H1 (cell line): ENCODE measurements at regions not wholly inside any gene's neighbourhood (a gene's known extent, or its start where the extent isn't known, plus 50 kb on each side); places are given as distances from the start of the nearest gene placed in this dataset.

ENCODE experiments used
- CTCF ChIA-PET: fragments of 300-600 bp; sonication (Branson Sonifier 250); formaldehyde crosslinking; loops from one replicate; lab custom pipeline; 2021; ENCODE audit not compliant: partially characterized antibody; lab: Charles Lee
- POLR2A ChIA-PET: fragments of 300-600 bp; sonication (Branson Sonifier 250); formaldehyde crosslinking; loops from one replicate; lab custom pipeline; 2021; ENCODE audit warnings: inconsistent platforms; ENCODE audit not compliant: partially characterized antibody; lab: Charles Lee
- DNase-seq, 2 experiments: peaks; one replicate each; pipeline versions ENCODE4 v3.0.0 to v3.0.0-alpha.2; 2010 to 2022; ENCODE audit warnings: low spot score in 2 of 2, low read depth in 1 of 2, mixed read lengths in 1 of 2
- FAIRE-seq: peaks from 2 replicates; lab custom pipeline; 2011; peaks lifted over from hg19 to GRCh38; lab: Jason Lieb, UNC
- H2AFZ ChIP-seq: 2 replicates; pipeline ENCODE4 v1.8.1; 2012; ENCODE audit warnings: low read length, inconsistent platforms
- H2AK5ac ChIP-seq: 2 replicates; pipeline ENCODE4 v1.6.1; 2013; ENCODE audit warnings: low read depth, low read length
- H2BK120ac ChIP-seq: replicated peaks from 2 replicates; pipeline ENCODE3; 2013; ENCODE audit warnings: low read depth, low read length, inconsistent platforms
- H2BK12ac ChIP-seq: 2 replicates; pipeline ENCODE4 v1.6.1; 2013; ENCODE audit warnings: low read depth, low read length
- H2BK15ac ChIP-seq: 2 replicates; pipeline ENCODE4 v1.6.1; 2013; ENCODE audit warnings: low read length
- H2BK20ac ChIP-seq: 2 replicates; pipeline ENCODE4 v1.6.1; 2013; ENCODE audit warnings: low read length
- H2BK5ac ChIP-seq: 2 replicates; pipeline ENCODE4 v1.6.1; 2013; ENCODE audit warnings: low read depth, low read length
- H3K14ac ChIP-seq: 2 replicates; pipeline ENCODE4 v1.6.1; 2013; ENCODE audit warnings: inconsistent platforms; ENCODE audit not compliant: insufficient read length
- H3K18ac ChIP-seq: 2 replicates; pipeline ENCODE4 v1.6.1; 2013; ENCODE audit warnings: low read length; ENCODE audit errors: extremely low read depth
- H3K23ac ChIP-seq: 2 replicates; pipeline ENCODE4 v1.6.1; 2013; ENCODE audit warnings: inconsistent platforms; ENCODE audit not compliant: insufficient read length
- H3K23me2 ChIP-seq: 2 replicates; pipeline ENCODE4 v1.6.1; 2013; ENCODE audit warnings: low read depth, low read length
- H3K27ac ChIP-seq: 2 replicates; pipeline ENCODE4 v1.6.1; 2011; ENCODE audit warnings: low read depth, low read length, inconsistent platforms
- H3K27me3 ChIP-seq, 4 experiments: replicated peaks in 1 of 4; 1 replicate in 1 of 4; 2 replicates in 3 of 4; pipeline versions ENCODE4 v1.6.1 to v1.8.1; 2011 to 2013; ENCODE audit warnings: low read length in 3 of 4, mild to moderate bottlenecking in 3 of 4, inconsistent platforms in 2 of 4, mixed read lengths in 2 of 4, moderate library complexity in 1 of 4; ENCODE audit not compliant: control insufficient read depth in 3 of 4, insufficient read depth in 3 of 4; ENCODE audit errors: extremely low read depth in 1 of 4
- H3K36me3 ChIP-seq, 4 experiments: 2 replicates each; pipeline versions ENCODE4 v1.6.1 to v1.8.1; 2011 to 2013; ENCODE audit warnings: mild to moderate bottlenecking in 4 of 4, low read length in 3 of 4, moderate library complexity in 2 of 4, control low read depth in 1 of 4, inconsistent platforms in 1 of 4; ENCODE audit not compliant: insufficient read depth in 4 of 4, control insufficient read depth in 2 of 4
- H3K4ac ChIP-seq: replicated peaks from 2 replicates; pipeline ENCODE3; 2013; ENCODE audit warnings: low read length, low read depth, mixed read lengths, inconsistent platforms; ENCODE audit not compliant: insufficient read length
- H3K4me1 ChIP-seq, 4 experiments: replicated peaks in 1 of 4; 1 replicate in 1 of 4; 2 replicates in 3 of 4; pipeline versions ENCODE4 v1.6.1 to v1.8.1; 2011 to 2013; ENCODE audit warnings: low read length in 3 of 4, inconsistent platforms in 2 of 4, mixed read lengths in 1 of 4; ENCODE audit not compliant: insufficient read depth in 4 of 4, control insufficient read depth in 3 of 4
- H3K4me2 ChIP-seq, 2 experiments: 2 replicates each; pipeline versions ENCODE4 v1.6.1 to v1.8.1; 2011 to 2013; ENCODE audit warnings: low read depth in 2 of 2, low read length in 2 of 2, control low read depth in 1 of 2, inconsistent platforms in 1 of 2, mild to moderate bottlenecking in 1 of 2; ENCODE audit not compliant: insufficient read depth in 1 of 2
- H3K4me3 ChIP-seq, 4 experiments: fragments of 200-600, 300-600 bp in 1 of 4; sonication (generic), shearing (Covaris generic), sonication (Bioruptor Twin) in 1 of 4; 2 replicates each; pipeline versions ENCODE4 v1.5.1 to v1.8.1; 2011 to 2016; ENCODE audit warnings: low read length in 4 of 4, low read depth in 3 of 4, control low read depth in 2 of 4, inconsistent platforms in 2 of 4, mild to moderate bottlenecking in 2 of 4, mixed read lengths in 1 of 4, moderate library complexity in 1 of 4; ENCODE audit not compliant: insufficient read depth in 2 of 4; ENCODE audit errors: extremely low read depth in 1 of 4
- H3K56ac ChIP-seq: replicated peaks from 2 replicates; pipeline ENCODE3; 2013; ENCODE audit warnings: low read depth, mild to moderate bottlenecking, mixed read lengths, low read length, inconsistent platforms; ENCODE audit not compliant: insufficient read length
- H3K79me1 ChIP-seq: 2 replicates; pipeline ENCODE4 v1.6.1; 2013; ENCODE audit warnings: low read depth, low read length, control low read depth
- H3K79me2 ChIP-seq, 2 experiments: 2 replicates each; pipeline versions ENCODE4 v1.6.1 to v1.8.1; 2012 to 2013; ENCODE audit warnings: low read length in 2 of 2, mild to moderate bottlenecking in 2 of 2, inconsistent platforms in 1 of 2; ENCODE audit not compliant: insufficient read depth in 2 of 2, control insufficient read depth in 1 of 2
- H3K9ac ChIP-seq, 4 experiments: replicated peaks in 1 of 4; 1 replicate in 1 of 4; 2 replicates in 3 of 4; pipeline versions ENCODE4 v1.6.1 to v1.8.1; 2011 to 2013; ENCODE audit warnings: low read depth in 3 of 4, low read length in 3 of 4, control low read depth in 2 of 4, mild to moderate bottlenecking in 2 of 4, moderate library complexity in 2 of 4, inconsistent platforms in 1 of 4; ENCODE audit errors: extremely low read depth in 1 of 4
- H3K9me3 ChIP-seq, 2 experiments: 2 replicates each; pipeline versions ENCODE4 v1.6.1 to v1.8.1; 2012 to 2013; ENCODE audit warnings: mild to moderate bottlenecking in 2 of 2, moderate library complexity in 2 of 2, control low read depth in 1 of 2, inconsistent platforms in 1 of 2, low read depth in 1 of 2, low read length in 1 of 2, mixed read lengths in 1 of 2; ENCODE audit not compliant: insufficient read depth in 2 of 2
- H4K20me1 ChIP-seq, 2 experiments: replicated peaks in 1 of 2; 2 replicates each; pipeline versions ENCODE3 to v1.8.1; 2011 to 2013; ENCODE audit warnings: inconsistent platforms in 2 of 2, low read length in 2 of 2, mild to moderate bottlenecking in 1 of 2; ENCODE audit not compliant: insufficient read depth in 2 of 2, control insufficient read depth in 1 of 2
- H4K5ac ChIP-seq: 2 replicates; pipeline ENCODE4 v1.6.1; 2013; ENCODE audit warnings: low read length, low read depth, mixed read lengths, inconsistent platforms; ENCODE audit not compliant: insufficient read length
- H4K8ac ChIP-seq: 2 replicates; pipeline ENCODE4 v1.8.0; 2013; ENCODE audit warnings: mild to moderate bottlenecking, moderate library complexity, low read length, inconsistent platforms; ENCODE audit not compliant: insufficient read depth; ENCODE audit errors: extremely low read depth
- H4K91ac ChIP-seq: replicated peaks from 2 replicates; pipeline ENCODE3; 2013; ENCODE audit warnings: low read length, mixed read lengths, inconsistent platforms; ENCODE audit not compliant: insufficient read length
- ASH2L ChIP-seq: fragments of 200-600, 300-600 bp; sonication (generic); IDR thresholded peaks from one replicate; pipeline ENCODE4 v1.7.1; 2017; ENCODE audit warnings: low read length
- BRCA1 ChIP-seq: IDR thresholded peaks from 2 replicates; pipeline ENCODE4 v1.6.1; 2012; ENCODE audit warnings: low read depth, low read length, improper control_type of control experiment
- CBX5 ChIP-seq: fragments of 300-800, 300-1000 bp; sonication (generic); IDR thresholded peaks from 2 replicates; pipeline ENCODE4 v1.7.1; 2016; ENCODE audit warnings: antibody characterized with exemption, low read length, low read depth
- CBX8 ChIP-seq: fragments of 300-800, 300-1000 bp; sonication (generic); IDR thresholded peaks from 2 replicates; pipeline ENCODE4 v1.7.1; 2016; ENCODE audit warnings: low read depth, low read length, borderline replicate concordance
- CEBPB ChIP-seq: IDR thresholded peaks from 2 replicates; pipeline ENCODE4 v1.6.1; 2012; ENCODE audit warnings: low read depth, low read length
- KDM4A ChIP-seq: IDR thresholded peaks from one replicate; pipeline ENCODE4 v1.7.1; 2012; ENCODE audit warnings: low read depth, mild to moderate bottlenecking, moderate library complexity, low read length, inconsistent platforms; ENCODE audit not compliant: severe bottlenecking
- NANOG ChIP-seq: IDR thresholded peaks from 2 replicates; pipeline ENCODE4 v1.6.1; 2011; ENCODE audit warnings: low read length, low read depth, mild to moderate bottlenecking, inconsistent platforms; ENCODE audit not compliant: insufficient read depth, poor library complexity, severe bottlenecking
- RNF2 ChIP-seq: fragments of 200-900, 300-1000 bp; sonication (generic); IDR thresholded peaks from 2 replicates; pipeline ENCODE4 v1.7.1; 2016; ENCODE audit warnings: borderline replicate concordance, low read depth, mild to moderate bottlenecking, antibody characterized with exemption, low read length; ENCODE audit not compliant: poor library complexity, severe bottlenecking; ENCODE audit errors: missing control alignments
- SP1 ChIP-seq: IDR thresholded peaks from 2 replicates; pipeline ENCODE4 v1.6.1; 2011; ENCODE audit warnings: low read depth, low read length
- SP2 ChIP-seq: IDR thresholded peaks from 2 replicates; pipeline ENCODE4 v1.6.1; 2012; ENCODE audit warnings: mild to moderate bottlenecking, low read length, inconsistent platforms
- TAF7 ChIP-seq: optimal IDR thresholded peaks from 2 replicates; pipeline ENCODE3; 2011; ENCODE audit warnings: low read depth, mild to moderate bottlenecking, inconsistent platforms, low read length, moderate library complexity, borderline replicate concordance
- TEAD4 ChIP-seq: IDR thresholded peaks from 2 replicates; pipeline ENCODE4 v1.6.1; 2012; ENCODE audit warnings: low read depth, low read length, inconsistent platforms, mixed read lengths
- WGBS, 2 experiments: shearing (Covaris generic) in 1 of 2; methylation state at CpG; one replicate each; pipeline versions ENCODE4 v1.1.6 to v1.1.7; 2013 to 2015; ENCODE audit warnings: low lambda C conversion rate in 2 of 2, mixed read lengths in 2 of 2, inconsistent platforms in 1 of 2, low coverage in 1 of 2, missing lambda C conversion rate in 1 of 2; ENCODE audit not compliant: insufficient replicate concordance in 2 of 2, insufficient coverage in 1 of 2, insufficient read length in 1 of 2; ENCODE audit errors: extremely low coverage in 1 of 2, missing lambda C conversion rate in 1 of 2; 5-methylcytosine and 5-hydroxymethylcytosine counted together
- TF ChIP-seq, protein P1 (sequence below): IDR thresholded peaks from 2 replicates; pipeline ENCODE4 v1.6.1; 2011; ENCODE audit warnings: low read depth, mild to moderate bottlenecking, low read length; ENCODE audit not compliant: insufficient read depth

DNA sequence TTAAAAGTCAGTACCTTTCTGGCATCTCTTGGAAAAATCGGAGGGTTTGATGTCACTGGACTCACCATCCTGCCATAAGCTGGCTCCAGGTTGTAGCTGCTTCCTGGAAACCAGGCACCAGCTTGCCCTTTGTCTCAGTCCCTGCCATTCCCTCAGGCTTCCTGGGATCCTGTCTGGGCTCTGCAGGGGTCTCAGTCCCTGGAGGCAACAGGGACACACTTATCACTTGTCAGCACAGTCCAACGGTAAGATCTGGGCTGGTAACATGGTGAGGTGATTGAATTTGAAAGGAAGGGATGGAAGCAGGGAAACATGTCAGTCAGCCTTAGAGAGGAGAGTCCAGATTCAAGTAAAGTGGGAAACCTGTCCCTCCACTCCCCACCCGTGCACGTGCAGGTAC, 147.6 kb upstream of the ECI2 start:
- H3K79me1 ChIP-seq, result no peaks in the 10 kb centered on the region
- H3K56ac ChIP-seq, result no peak overlapping the region
- no peak overlapping the region for H4K8ac ChIP-seq
- no peak overlapping the region for H3K27ac ChIP-seq
- no peaks in the 10 kb centered on the region for H3K9me3 ChIP-seq
- H3K79me2 ChIP-seq, result no peaks in the 10 kb centered on the region
- no peak overlapping the region for H3K9ac ChIP-seq
- H3K23ac ChIP-seq, result no peak overlapping the region
- H3K27me3 ChIP-seq, result peaks cover 4 to 28% (median 27%) of the 10 kb centered on the region in 4 experiments
- no peak overlapping the region for H3K14ac ChIP-seq
- no peak overlapping the region; a peak in 1 of 4 replicates for H3K4me2 ChIP-seq
- no peak overlapping the region for H4K5ac ChIP-seq
- H2AK5ac ChIP-seq, result no peak overlapping the region
- CTCF ChIA-PET, result interaction anchor here (0.7 to 1.9 kb wide), 2 partner anchors 23 to 72 kb away, joined by 4 read pairs; no protein-coding TSS in a partner anchor
- no peak overlapping the region for H2AFZ ChIP-seq
- no peak overlapping the region for H2BK20ac ChIP-seq
- peaks cover 2 to 12% (median 7%) of the 10 kb centered on the region in 4 experiments for H3K4me1 ChIP-seq
- H3K18ac ChIP-seq, result no peak overlapping the region
- no peaks in the 10 kb centered on the region for H4K20me1 ChIP-seq
- H4K91ac ChIP-seq, result no peak overlapping the region
- no peak overlapping the region for H3K4ac ChIP-seq
- FAIRE-seq, result no peak
- no peak overlapping the region for H2BK5ac ChIP-seq
- no peak overlapping the region for H2BK120ac ChIP-seq
- no peak for TF ChIP-seq CBX8
- no peak for TF ChIP-seq KDM4A
- no peak for TF ChIP-seq RNF2
- no peak for TF ChIP-seq SP2
- TF ChIP-seq TAF7, result no peak
- TF ChIP-seq BRCA1, result no peak
- no peak for TF ChIP-seq TEAD4
- TF ChIP-seq NANOG, result no peak
- TF ChIP-seq SP1, result no peak
- TF ChIP-seq, protein P1, sequence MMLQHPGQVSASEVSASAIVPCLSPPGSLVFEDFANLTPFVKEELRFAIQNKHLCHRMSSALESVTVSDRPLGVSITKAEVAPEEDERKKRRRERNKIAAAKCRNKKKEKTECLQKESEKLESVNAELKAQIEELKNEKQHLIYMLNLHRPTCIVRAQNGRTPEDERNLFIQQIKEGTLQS, result no peak
- TF ChIP-seq CBX5, result no peak
- no peak for TF ChIP-seq ASH2L
- no peak for TF ChIP-seq CEBPB
- TF ChIP-seq, all 59 proteins: peak for 0
- H3K36me3 ChIP-seq, result no peaks in the 10 kb centered on the region
- H3K23me2 ChIP-seq, result peaks cover 3% of the 10 kb centered on the region; the same call in 1 of the 2 replicates
- 89% methylated on average over 4 of the region's 4 CpGs; no CpG with 5 or more reads in 1 of the 2 experiments for WGBS, 2 experiments
- no peak overlapping the region for H3K4me3 ChIP-seq
- no peak overlapping the region for H2BK12ac ChIP-seq
- POLR2A ChIA-PET, result no interaction called here
- no peak overlapping the region for H2BK15ac ChIP-seq
- DNase-seq, result no peak
